GM19324 (cell line): ENCODE measurements at regions not wholly inside any gene's neighbourhood (a gene's known extent, or its start where the extent isn't known, plus 50 kb on each side); places are given as distances from the start of the nearest gene placed in this dataset.

Experiments
- ATAC-seq: cut with Tn5 transposase; IDR thresholded peaks from one replicate; pipeline ENCODE4 v1.9.1; 2021; ENCODE audit warnings: mild to moderate bottlenecking, moderate library complexity; ENCODE audit not compliant: unreplicated experiment, low FRiP score

- ATAC-seq, result no peak
Observed at GRCh38 chr2:138985881-138986280, 205.7 kb upstream of the NXPH2 start.

DNA sequence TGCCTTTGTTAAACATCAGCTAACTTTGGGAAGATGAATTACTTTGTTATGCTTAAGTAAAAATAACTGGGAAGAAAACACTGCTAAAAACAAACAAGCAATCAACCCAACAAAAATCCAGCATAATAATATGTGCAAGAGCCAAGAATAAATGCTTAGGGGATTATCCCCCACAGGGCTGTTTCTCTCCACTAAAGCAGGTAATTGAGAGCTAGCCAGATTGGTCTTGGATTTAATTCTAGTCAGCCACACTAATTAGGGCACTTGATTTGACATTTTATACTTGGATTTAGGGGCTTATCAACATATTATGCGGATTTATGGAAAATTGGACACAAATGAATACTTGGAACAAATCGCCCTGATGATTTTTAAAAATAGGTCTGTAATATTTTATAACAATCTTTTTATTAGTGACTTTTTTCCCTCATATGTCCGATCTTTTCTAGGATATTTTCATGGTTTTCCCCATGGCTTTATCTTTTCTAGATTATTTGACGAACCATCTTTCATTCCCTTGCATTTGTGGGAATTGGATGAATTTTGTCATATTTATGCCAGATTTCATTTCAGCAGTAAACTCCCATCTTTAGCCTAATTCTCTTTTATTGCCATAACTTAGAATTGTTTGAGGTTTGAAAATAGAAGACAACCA lies 199.1 kb upstream of the NXPH2 start:
- ATAC-seq, result no peak

- no peak for ATAC-seq
Observed at GRCh38 chr2:138974651-138975050, 194.5 kb upstream of the NXPH2 start.

DNA sequence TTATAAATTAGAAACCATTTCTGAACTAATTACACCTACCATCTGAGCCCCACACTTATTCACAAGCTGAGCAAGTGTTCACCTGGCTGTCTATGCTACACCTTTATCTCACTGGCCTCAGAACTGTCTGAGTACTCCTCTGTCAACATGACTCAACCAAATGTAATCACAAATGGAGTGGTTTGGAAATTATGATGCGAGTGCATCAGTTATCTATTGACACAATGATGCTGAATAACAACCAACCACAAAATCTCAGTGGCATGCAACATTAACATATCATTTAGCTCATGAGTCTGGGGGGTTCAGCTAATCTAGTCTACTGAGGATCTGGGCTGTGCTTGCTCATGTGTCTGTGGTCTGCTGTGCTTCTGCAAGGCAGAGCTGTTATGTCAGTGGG lies 184.2 kb upstream of the NXPH2 start:
- ATAC-seq, result no peak

DNA sequence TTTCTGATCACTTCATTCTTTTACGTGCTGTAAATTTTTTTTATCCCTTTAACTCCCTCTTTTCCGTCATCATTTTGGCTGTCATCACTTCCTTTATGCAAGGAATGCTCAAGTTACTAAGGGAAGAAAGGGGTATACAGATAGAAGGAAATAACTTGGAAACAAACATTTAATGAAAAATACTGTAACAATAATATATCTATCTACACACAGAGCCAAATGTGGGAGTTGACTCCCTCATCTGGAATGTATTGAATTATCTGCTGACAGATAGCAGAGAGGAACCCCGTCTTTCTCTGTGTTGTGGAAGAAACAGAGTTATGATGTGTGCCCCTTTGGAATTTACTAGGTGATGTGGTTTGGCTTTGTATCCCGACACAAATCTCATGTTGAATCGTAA lies 182.5 kb upstream of the NXPH2 start:
- no peak for ATAC-seq

- ATAC-seq, result no peak
Observed at GRCh38 chr2:138960191-138960590, 180.0 kb upstream of the NXPH2 start.

- ATAC-seq, result no peak
Observed at GRCh38 chr2:138959031-138959430, 178.8 kb upstream of the NXPH2 start.

DNA sequence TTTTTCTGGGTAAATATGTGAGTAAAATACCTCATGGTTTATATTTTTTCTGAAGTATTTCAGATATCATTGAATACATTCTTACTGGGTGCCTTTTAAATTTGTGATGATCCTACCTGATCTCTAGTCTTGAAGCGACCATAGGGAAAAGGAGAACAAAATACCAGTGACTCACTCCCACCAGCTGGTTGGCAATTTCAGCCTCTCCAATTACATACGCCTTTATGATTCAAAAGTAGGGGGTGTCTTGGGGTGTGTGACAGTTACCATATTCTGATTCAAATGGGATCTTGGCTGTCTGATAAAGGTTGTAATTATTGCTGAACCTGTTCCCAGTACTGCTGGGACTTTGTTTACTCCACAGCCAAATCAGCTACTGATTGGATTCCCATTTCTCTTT lies 175.9 kb upstream of the NXPH2 start:
- ATAC-seq, result no peak

DNA sequence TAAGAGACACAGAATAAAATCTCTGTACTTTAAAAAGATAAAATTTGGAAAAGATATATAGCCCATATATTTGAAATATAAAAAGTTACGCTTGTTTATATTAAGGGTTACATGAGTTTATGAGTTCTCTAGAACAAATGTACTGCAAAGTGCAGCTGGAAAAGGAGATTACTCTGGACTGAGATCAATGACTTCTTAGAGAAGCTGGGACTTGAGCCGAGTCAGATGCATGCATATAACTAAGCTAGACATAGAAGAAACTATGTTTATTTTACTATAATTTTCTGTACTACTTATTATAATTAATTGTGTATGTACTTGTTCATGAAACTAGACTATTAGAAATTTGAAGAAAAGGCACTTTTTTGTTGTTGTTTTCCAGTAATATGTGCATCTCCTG lies 170.3 kb upstream of the NXPH2 start:
- ATAC-seq, result no peak

DNA sequence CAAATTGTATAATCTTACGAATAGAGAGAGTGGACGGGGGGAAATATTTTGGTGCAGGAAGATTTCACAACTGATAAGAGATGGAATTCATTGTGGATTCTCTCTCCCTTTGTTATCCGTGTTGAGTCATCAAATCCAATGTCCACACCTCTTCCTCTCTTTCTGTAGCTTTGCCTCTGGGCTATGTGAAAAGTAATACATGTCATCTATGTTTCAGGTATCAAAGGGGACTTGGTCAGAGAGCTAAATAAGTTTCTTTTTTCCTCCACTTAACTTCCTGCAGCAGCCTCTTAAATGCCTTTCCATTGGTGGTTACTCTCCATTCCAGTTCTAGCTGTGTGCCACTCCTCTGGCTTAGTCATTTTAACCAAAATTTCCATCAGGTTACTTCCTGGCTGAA lies 169.3 kb upstream of the NXPH2 start:
- ATAC-seq, result no peak

- ATAC-seq, result no peak
Observed at GRCh38 chr2:138948070-138948539, 167.9 kb upstream of the NXPH2 start.

DNA sequence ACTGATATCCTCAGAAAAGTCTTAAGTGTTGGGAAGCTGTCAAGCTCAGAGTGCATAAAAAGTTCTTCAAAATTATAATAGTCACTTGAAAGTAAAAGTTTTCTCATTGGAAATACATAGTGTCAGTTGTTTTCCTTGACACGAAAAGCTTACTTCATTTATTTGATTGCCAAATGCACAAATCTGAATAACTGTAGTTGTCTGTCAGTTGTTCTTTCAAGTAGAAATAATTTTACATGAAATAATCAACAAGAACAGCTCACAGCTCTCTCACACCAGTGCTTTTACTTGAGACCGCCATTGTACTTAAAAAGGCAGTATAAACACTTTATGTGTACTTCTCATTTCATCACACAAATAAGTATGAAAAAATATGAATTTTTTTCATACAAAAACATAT lies 163.3 kb upstream of the NXPH2 start:
- ATAC-seq, result no peak

GRCh38 chr2:138942466-138942865 lies 162.3 kb upstream of the NXPH2 start:
- no peak for ATAC-seq

GRCh38 chr2:138931284-138932256 lies 151.4 kb upstream of the NXPH2 start:
- ATAC-seq, result no peak

GRCh38 chr2:138930571-138930970 lies 150.4 kb upstream of the NXPH2 start:
- ATAC-seq, result no peak

- ATAC-seq, result no peak
Observed at GRCh38 chr2:138928374-138929021, 148.3 kb upstream of the NXPH2 start.

DNA sequence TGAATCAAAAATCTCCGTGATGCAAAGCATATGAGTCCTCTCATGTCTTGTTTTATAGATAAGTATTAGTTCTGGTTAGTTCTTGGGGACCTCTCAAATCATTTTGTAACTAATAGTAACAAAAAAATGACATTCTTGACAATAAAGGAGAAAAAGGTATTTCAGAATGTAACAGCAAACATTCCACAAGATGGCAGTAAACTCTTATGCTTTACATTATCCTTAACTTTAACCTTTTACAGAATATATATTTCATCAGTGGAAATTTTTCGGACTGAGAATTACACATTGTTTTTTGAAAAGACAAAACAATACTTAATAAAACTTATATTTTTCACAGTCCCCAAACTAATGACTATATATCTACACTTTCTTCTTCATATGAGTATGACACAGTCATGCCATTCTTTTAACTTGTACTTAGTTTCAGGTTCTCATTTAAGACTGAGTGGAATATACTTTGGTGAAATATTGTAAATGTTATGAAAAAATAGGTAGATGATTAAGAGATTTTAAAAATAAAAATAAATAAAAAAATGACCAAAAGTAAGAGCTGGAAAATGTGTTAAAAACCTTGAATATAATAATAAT lies 142.9 kb upstream of the NXPH2 start:
- no peak for ATAC-seq

DNA sequence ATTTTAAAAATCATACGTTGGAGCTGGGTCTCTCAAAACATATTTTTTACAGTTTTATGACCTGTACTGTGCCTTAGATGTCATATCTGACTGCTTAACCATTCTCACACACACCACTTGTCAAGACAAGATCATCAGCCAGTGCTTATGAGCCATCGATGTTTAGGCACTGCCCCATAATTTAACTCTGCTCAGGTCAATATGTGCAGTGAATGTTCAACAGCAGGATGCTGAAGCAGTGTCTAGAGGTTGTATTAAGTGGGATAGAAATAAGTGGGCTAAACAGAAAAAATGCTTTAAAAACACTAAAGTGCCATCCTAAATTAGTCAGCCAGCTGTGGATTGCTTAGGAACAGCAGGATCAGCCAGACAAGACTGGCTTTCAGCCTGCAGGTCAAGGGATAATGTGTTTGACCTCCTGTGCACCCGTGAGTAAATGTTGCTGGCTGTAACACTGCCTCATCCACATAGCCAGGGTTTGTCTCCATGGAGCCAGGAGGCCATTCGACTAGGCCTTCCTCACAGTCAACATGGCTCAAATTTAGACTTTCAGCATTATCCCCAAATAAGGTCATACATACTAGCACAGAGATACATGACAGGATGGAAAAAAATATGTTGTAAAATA lies 139.0 kb upstream of the NXPH2 start:
- ATAC-seq, result no peak

DNA sequence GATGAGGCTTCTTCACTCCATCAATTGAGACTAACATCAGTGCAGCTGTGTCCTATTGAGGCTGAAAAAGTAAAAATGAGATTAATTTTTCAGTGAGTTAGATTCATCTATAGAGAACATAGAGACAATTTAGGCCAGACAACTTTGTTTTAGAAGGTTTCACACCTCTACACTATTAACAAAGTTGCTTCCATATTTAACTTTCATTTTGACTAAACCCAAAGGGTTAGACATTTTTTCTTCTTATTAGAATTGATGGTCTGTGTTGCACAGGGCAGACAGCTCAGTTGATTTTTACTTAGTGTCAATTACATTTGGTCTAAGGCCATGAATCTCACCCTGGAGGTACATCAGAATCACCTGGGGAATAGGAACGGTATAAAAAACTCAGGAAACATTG lies 130.2 kb upstream of the NXPH2 start:
- ATAC-seq, result no peak

- ATAC-seq, result no peak
Observed at GRCh38 chr2:138906549-138906948, 126.4 kb upstream of the NXPH2 start.
